Psoas muscle (tissue), 7 donors: ENCODE measurements at regions not wholly inside any gene's neighbourhood (a gene's known extent, or its start where the extent isn't known, plus 50 kb on each side); places are given as distances from the start of the nearest gene placed in this dataset.

ENCODE experiments used
- ATAC-seq, 4 donors: fragments of 200-7000 bp; cut with Tn5 transposase; one replicate each; pipeline ENCODE4 v1.9.1; 2020; ENCODE audit warnings: moderate library complexity in 3 of 4, mild to moderate bottlenecking in 2 of 4
- DNase-seq, 2 donors: peaks; one replicate each; pipeline ENCODE4 v3.0.0-alpha.2; 2020
- H3K27ac ChIP-seq: fragments of 200-600 bp; one replicate; pipeline ENCODE4 v1.8.0; 2022
- H3K27me3 ChIP-seq, 3 donors: fragments of 200-600 bp in 1 of 3; one replicate each; pipeline versions ENCODE4 v1.6.1 to v1.8.0; 2013 to 2022; ENCODE audit warnings: low read length in 2 of 3, mild to moderate bottlenecking in 2 of 3, moderate library complexity in 1 of 3; ENCODE audit not compliant: insufficient read depth in 3 of 3
- H3K36me3 ChIP-seq, 2 donors: fragments of 200-600 bp in 1 of 2; one replicate each; pipeline versions ENCODE4 v1.6.1 to v1.8.0; 2013 to 2022; ENCODE audit warnings: low read depth in 1 of 2, mild to moderate bottlenecking in 1 of 2, moderate library complexity in 1 of 2; ENCODE audit not compliant: insufficient read depth in 1 of 2
- H3K4me1 ChIP-seq: fragments of 200-600 bp; one replicate; pipeline ENCODE4 v1.8.0; 2022
- H3K4me3 ChIP-seq: fragments of 200-600 bp; one replicate; pipeline ENCODE4 v1.8.0; 2022; ENCODE audit warnings: mild to moderate bottlenecking
- H3K9me3 ChIP-seq: fragments of 200-600 bp; one replicate; pipeline ENCODE4 v1.8.0; 2022
- WGBS, 3 donors: extraction: QIAGEN DNeasy Blood & Tissue Kit; methylation state at CpG; one replicate each; pipeline versions ENCODE4 v1.1.6 to v1.1.7; 2013; 5-methylcytosine and 5-hydroxymethylcytosine counted together
- intact Hi-C, 2 donors: fragments of 100-400 bp; cut with DNase I; formaldehyde crosslinking; loops; one replicate each; pipeline versions ENCODE4 v1.11.0 to v1.14.2; 2022
- TF ChIP-seq, protein P1 (sequence below): fragments of 200-600 bp; IDR thresholded peaks from one replicate; pipeline ENCODE4 v1.8.0; 2022; ENCODE audit warnings: antibody characterized with exemption
- donor health status: healthy with polysubstance abuse.
- donor health status: DM: no; HTN: no; CAD: no; lungs with moderate emphysema.
- donor health status: Bipolar disorder and iron deficiency.
- donor health status: healthy.
- donor health status: DM: yes; HTN: yes; CAD: no.
- donor health status: DM: no; HTN: no; CAD: no.
- donor health status: DM: yes; HTN: yes; CAD: no.

DNA sequence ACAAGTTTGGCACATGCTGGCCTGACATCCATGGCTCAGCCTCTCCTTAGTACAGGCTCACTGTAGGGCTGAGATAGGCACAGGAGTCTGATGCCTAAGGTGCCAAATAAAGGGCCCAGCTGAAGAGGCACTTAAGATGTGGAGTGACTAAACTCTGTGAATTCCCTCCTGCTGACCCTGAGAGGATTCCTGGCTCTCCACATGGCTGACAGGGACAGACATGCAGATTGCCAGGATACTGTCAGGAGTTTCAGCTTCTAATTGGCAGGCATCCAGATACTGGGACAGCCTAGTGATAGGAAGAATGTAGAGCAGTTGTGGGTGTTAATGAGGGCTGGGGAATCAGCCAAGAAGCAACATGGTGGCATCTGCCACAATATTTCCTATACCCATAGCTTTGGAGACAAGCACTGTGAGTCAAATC, 558.7 kb downstream of the INSC start:
- intact Hi-C loops = no loop called here
- no peak overlapping the region for H3K4me3 ChIP-seq
- no peak for DNase-seq
- H3K27me3 ChIP-seq = no peaks in the 10 kb centered on the region
- peaks cover 17% of the 10 kb centered on the region for H3K9me3 ChIP-seq
- H3K36me3 ChIP-seq = no peaks in the 10 kb centered on the region
- TF ChIP-seq, protein P1, sequence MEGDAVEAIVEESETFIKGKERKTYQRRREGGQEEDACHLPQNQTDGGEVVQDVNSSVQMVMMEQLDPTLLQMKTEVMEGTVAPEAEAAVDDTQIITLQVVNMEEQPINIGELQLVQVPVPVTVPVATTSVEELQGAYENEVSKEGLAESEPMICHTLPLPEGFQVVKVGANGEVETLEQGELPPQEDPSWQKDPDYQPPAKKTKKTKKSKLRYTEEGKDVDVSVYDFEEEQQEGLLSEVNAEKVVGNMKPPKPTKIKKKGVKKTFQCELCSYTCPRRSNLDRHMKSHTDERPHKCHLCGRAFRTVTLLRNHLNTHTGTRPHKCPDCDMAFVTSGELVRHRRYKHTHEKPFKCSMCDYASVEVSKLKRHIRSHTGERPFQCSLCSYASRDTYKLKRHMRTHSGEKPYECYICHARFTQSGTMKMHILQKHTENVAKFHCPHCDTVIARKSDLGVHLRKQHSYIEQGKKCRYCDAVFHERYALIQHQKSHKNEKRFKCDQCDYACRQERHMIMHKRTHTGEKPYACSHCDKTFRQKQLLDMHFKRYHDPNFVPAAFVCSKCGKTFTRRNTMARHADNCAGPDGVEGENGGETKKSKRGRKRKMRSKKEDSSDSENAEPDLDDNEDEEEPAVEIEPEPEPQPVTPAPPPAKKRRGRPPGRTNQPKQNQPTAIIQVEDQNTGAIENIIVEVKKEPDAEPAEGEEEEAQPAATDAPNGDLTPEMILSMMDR = no peak
- H3K4me1 ChIP-seq = peaks cover 5% of the 10 kb centered on the region
- ATAC-seq = peak in 3 of 4 donors; percentile 23 to 57 (median 26)
- H3K27ac ChIP-seq = no peak overlapping the region

DNA sequence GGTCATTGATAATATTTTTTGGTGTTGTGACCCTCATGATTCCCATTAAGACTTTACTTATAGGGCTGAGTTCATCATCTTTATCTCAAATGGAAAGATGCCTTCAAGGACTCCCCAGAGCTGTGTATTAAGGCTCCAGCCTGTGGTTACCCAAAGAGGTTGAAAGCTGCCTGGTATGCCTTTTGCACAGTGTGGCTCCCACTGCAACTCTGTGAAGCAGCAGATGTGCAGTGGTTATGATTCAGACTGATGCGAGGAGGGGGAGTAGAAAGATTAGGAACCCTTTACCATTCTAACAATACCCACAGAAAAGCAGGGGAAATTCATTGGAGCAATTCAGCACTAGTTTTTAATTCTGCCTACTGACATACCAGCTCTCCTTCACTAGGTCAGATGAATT, 560.0 kb downstream of the INSC start:
- H3K27me3 ChIP-seq = no peaks in the 10 kb centered on the region
- intact Hi-C loops = no loop called here

DNA sequence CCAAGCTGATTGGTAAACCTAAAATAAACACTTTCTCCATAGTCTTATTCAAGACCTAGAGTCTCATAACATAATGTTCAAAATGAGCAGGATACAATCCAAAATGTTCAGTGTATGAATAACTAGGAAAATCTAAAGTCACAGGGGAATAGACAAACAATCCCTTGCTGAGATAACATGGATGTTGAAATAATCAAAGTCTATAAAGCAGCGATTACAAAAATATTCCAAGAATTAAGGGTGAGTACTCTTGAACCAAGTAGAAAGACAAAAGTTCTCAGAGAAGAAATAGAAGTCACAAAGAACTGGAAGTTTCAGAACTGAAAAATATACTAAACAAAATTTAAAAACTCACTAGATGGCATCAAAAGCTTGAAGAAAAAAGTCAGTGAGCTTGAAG, 561.0 kb downstream of the INSC start:
- no peak for DNase-seq
- Histone ChIP-seq H3K9me3 (peaks cover 20% of the 10 kb centered on the region), H3K36me3 (no peaks in the 10 kb centered on the region), H3K27me3 (no peaks in the 10 kb centered on the region), H3K27ac (no peak overlapping the region), H3K4me1 (peaks cover 5% of the 10 kb centered on the region), H3K4me3 (no peak overlapping the region)
- intact Hi-C loops = no loop called here
- ATAC-seq = no peak
- 74 to 89% (median 80%) methylated on average over 1 of the region's 1 CpG for WGBS, 3 donors
- TF ChIP-seq, protein P1 = no peak

More for the DNA sequence above, 560.0 kb downstream of the INSC start:
- Histone ChIP-seq H3K4me3 (no peak overlapping the region), H3K36me3 (no peaks in the 10 kb centered on the region), H3K9me3 (peaks cover 20% of the 10 kb centered on the region), H3K4me1 (peaks cover 5% of the 10 kb centered on the region), H3K27ac (no peak overlapping the region)
- TF ChIP-seq, protein P1 = no peak
- ATAC-seq (no peak), DNase-seq (no peak)
- 82 to 98% (median 95%) methylated on average over 1 of the region's 1 CpG for whole genome bisulfite sequencing, 3 donors

DNA sequence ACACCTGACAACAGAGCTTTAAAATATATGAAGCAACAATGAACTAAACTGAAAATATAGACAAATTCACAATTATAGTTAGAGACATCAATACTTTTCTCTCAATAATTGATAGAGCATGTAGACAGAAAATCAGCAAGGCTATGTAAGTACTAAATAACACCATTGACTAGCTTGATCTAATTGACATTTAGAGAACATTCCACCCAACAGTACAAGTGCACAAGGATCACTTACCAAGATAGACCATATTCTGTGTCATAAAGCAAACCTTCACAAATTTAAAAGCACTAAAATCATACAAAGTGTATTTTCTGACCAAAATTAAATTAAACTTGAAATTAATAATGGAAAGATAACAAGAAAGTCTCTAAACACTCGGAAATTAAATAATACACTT, 562.5 kb downstream of the INSC start:
- H3K4me1 ChIP-seq = peaks cover 5% of the 10 kb centered on the region
- DNase-seq (no peak), ATAC-seq (no peak)
- intact Hi-C loops = no loop called here
- H3K27me3 ChIP-seq = no peaks in the 10 kb centered on the region
- H3K9me3 ChIP-seq = peaks cover 20% of the 10 kb centered on the region
- TF ChIP-seq, protein P1 = no peak
- WGBS, 3 donors = 89 to 93% (median 90%) methylated on average over 1 of the region's 1 CpG
- no peak overlapping the region for H3K4me3 ChIP-seq
- no peak overlapping the region for H3K27ac ChIP-seq
- H3K36me3 ChIP-seq = no peaks in the 10 kb centered on the region

DNA sequence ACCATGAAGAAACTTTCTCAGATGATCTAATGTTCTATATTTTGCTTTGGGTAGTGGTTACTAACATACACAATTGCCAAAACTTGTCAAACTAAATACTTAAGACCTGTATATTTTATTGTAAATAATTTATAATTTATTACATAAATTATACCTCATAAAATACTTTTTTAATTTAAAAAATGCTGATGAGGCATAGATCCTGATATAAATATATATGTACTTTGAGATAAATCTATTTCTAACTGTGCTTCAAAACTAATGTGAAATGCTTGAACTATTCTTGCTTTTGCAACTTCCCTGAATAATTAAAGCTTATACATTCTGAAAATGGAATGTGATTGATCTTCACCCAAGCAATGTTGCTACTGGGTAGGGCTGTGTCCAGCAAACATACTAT, 568.8 kb downstream of the INSC start:
- Histone ChIP-seq H3K9me3 (peaks cover 1% of the 10 kb centered on the region), H3K4me3 (no peak overlapping the region), H3K27ac (no peak overlapping the region), H3K4me1 (no peaks in the 10 kb centered on the region), H3K36me3 (no peaks in the 10 kb centered on the region), H3K27me3 (no peaks in the 10 kb centered on the region)
- intact Hi-C loops = no loop called here
- TF ChIP-seq, protein P1 = no peak
- ATAC-seq (no peak), DNase-seq (no peak)
